H1 (cell line): ENCODE measurements at regions not wholly inside any gene's neighbourhood (a gene's known extent, or its start where the extent isn't known, plus 50 kb on each side); places are given as distances from the start of the nearest gene placed in this dataset.
"Not testable (repeated sequence)": the region's sequence is repeated elsewhere in the genome, so short reads cannot be mapped to it uniquely, and the experiment has no call there.

Experiments used
- CTCF ChIA-PET: fragments of 300-600 bp; sonication (Branson Sonifier 250); formaldehyde crosslinking; loops from one replicate; lab custom pipeline; 2021; ENCODE audit not compliant: partially characterized antibody; lab: Charles Lee
- POLR2A ChIA-PET: fragments of 300-600 bp; sonication (Branson Sonifier 250); formaldehyde crosslinking; loops from one replicate; lab custom pipeline; 2021; ENCODE audit warnings: inconsistent platforms; ENCODE audit not compliant: partially characterized antibody; lab: Charles Lee
- DNase-seq, 2 experiments: peaks; one replicate each; pipeline versions ENCODE4 v3.0.0 to v3.0.0-alpha.2; 2010 to 2022; ENCODE audit warnings: low spot score in 2 of 2, low read depth in 1 of 2, mixed read lengths in 1 of 2
- FAIRE-seq: peaks from 2 replicates; lab custom pipeline; 2011; peaks lifted over from hg19 to GRCh38; lab: Jason Lieb, UNC
- H2AFZ ChIP-seq: 2 replicates; pipeline ENCODE4 v1.8.1; 2012; ENCODE audit warnings: low read length, inconsistent platforms
- H2AK5ac ChIP-seq: 2 replicates; pipeline ENCODE4 v1.6.1; 2013; ENCODE audit warnings: low read depth, low read length
- H2BK120ac ChIP-seq: replicated peaks from 2 replicates; pipeline ENCODE3; 2013; ENCODE audit warnings: low read depth, low read length, inconsistent platforms
- H2BK12ac ChIP-seq: 2 replicates; pipeline ENCODE4 v1.6.1; 2013; ENCODE audit warnings: low read depth, low read length
- H2BK15ac ChIP-seq: 2 replicates; pipeline ENCODE4 v1.6.1; 2013; ENCODE audit warnings: low read length
- H2BK20ac ChIP-seq: 2 replicates; pipeline ENCODE4 v1.6.1; 2013; ENCODE audit warnings: low read length
- H2BK5ac ChIP-seq: 2 replicates; pipeline ENCODE4 v1.6.1; 2013; ENCODE audit warnings: low read depth, low read length
- H3K14ac ChIP-seq: 2 replicates; pipeline ENCODE4 v1.6.1; 2013; ENCODE audit warnings: inconsistent platforms; ENCODE audit not compliant: insufficient read length
- H3K18ac ChIP-seq: 2 replicates; pipeline ENCODE4 v1.6.1; 2013; ENCODE audit warnings: low read length; ENCODE audit errors: extremely low read depth
- H3K23ac ChIP-seq: 2 replicates; pipeline ENCODE4 v1.6.1; 2013; ENCODE audit warnings: inconsistent platforms; ENCODE audit not compliant: insufficient read length
- H3K23me2 ChIP-seq: 2 replicates; pipeline ENCODE4 v1.6.1; 2013; ENCODE audit warnings: low read depth, low read length
- H3K27ac ChIP-seq: 2 replicates; pipeline ENCODE4 v1.6.1; 2011; ENCODE audit warnings: low read depth, low read length, inconsistent platforms
- H3K27me3 ChIP-seq, 4 experiments: replicated peaks in 1 of 4; 1 replicate in 1 of 4; 2 replicates in 3 of 4; pipeline versions ENCODE4 v1.6.1 to v1.8.1; 2011 to 2013; ENCODE audit warnings: low read length in 3 of 4, mild to moderate bottlenecking in 3 of 4, inconsistent platforms in 2 of 4, mixed read lengths in 2 of 4, moderate library complexity in 1 of 4; ENCODE audit not compliant: control insufficient read depth in 3 of 4, insufficient read depth in 3 of 4; ENCODE audit errors: extremely low read depth in 1 of 4
- H3K36me3 ChIP-seq, 4 experiments: 2 replicates each; pipeline versions ENCODE4 v1.6.1 to v1.8.1; 2011 to 2013; ENCODE audit warnings: mild to moderate bottlenecking in 4 of 4, low read length in 3 of 4, moderate library complexity in 2 of 4, control low read depth in 1 of 4, inconsistent platforms in 1 of 4; ENCODE audit not compliant: insufficient read depth in 4 of 4, control insufficient read depth in 2 of 4
- H3K4ac ChIP-seq: replicated peaks from 2 replicates; pipeline ENCODE3; 2013; ENCODE audit warnings: low read length, low read depth, mixed read lengths, inconsistent platforms; ENCODE audit not compliant: insufficient read length
- H3K4me1 ChIP-seq, 4 experiments: replicated peaks in 1 of 4; 1 replicate in 1 of 4; 2 replicates in 3 of 4; pipeline versions ENCODE4 v1.6.1 to v1.8.1; 2011 to 2013; ENCODE audit warnings: low read length in 3 of 4, inconsistent platforms in 2 of 4, mixed read lengths in 1 of 4; ENCODE audit not compliant: insufficient read depth in 4 of 4, control insufficient read depth in 3 of 4
- H3K4me2 ChIP-seq, 2 experiments: 2 replicates each; pipeline versions ENCODE4 v1.6.1 to v1.8.1; 2011 to 2013; ENCODE audit warnings: low read depth in 2 of 2, low read length in 2 of 2, control low read depth in 1 of 2, inconsistent platforms in 1 of 2, mild to moderate bottlenecking in 1 of 2; ENCODE audit not compliant: insufficient read depth in 1 of 2
- H3K4me3 ChIP-seq, 4 experiments: fragments of 200-600, 300-600 bp in 1 of 4; sonication (generic), shearing (Covaris generic), sonication (Bioruptor Twin) in 1 of 4; 2 replicates each; pipeline versions ENCODE4 v1.5.1 to v1.8.1; 2011 to 2016; ENCODE audit warnings: low read length in 4 of 4, low read depth in 3 of 4, control low read depth in 2 of 4, inconsistent platforms in 2 of 4, mild to moderate bottlenecking in 2 of 4, mixed read lengths in 1 of 4, moderate library complexity in 1 of 4; ENCODE audit not compliant: insufficient read depth in 2 of 4; ENCODE audit errors: extremely low read depth in 1 of 4
- H3K56ac ChIP-seq: replicated peaks from 2 replicates; pipeline ENCODE3; 2013; ENCODE audit warnings: low read depth, mild to moderate bottlenecking, mixed read lengths, low read length, inconsistent platforms; ENCODE audit not compliant: insufficient read length
- H3K79me1 ChIP-seq: 2 replicates; pipeline ENCODE4 v1.6.1; 2013; ENCODE audit warnings: low read depth, low read length, control low read depth
- H3K79me2 ChIP-seq, 2 experiments: 2 replicates each; pipeline versions ENCODE4 v1.6.1 to v1.8.1; 2012 to 2013; ENCODE audit warnings: low read length in 2 of 2, mild to moderate bottlenecking in 2 of 2, inconsistent platforms in 1 of 2; ENCODE audit not compliant: insufficient read depth in 2 of 2, control insufficient read depth in 1 of 2
- H3K9ac ChIP-seq, 4 experiments: replicated peaks in 1 of 4; 1 replicate in 1 of 4; 2 replicates in 3 of 4; pipeline versions ENCODE4 v1.6.1 to v1.8.1; 2011 to 2013; ENCODE audit warnings: low read depth in 3 of 4, low read length in 3 of 4, control low read depth in 2 of 4, mild to moderate bottlenecking in 2 of 4, moderate library complexity in 2 of 4, inconsistent platforms in 1 of 4; ENCODE audit errors: extremely low read depth in 1 of 4
- H3K9me3 ChIP-seq, 2 experiments: 2 replicates each; pipeline versions ENCODE4 v1.6.1 to v1.8.1; 2012 to 2013; ENCODE audit warnings: mild to moderate bottlenecking in 2 of 2, moderate library complexity in 2 of 2, control low read depth in 1 of 2, inconsistent platforms in 1 of 2, low read depth in 1 of 2, low read length in 1 of 2, mixed read lengths in 1 of 2; ENCODE audit not compliant: insufficient read depth in 2 of 2
- H4K20me1 ChIP-seq, 2 experiments: replicated peaks in 1 of 2; 2 replicates each; pipeline versions ENCODE3 to v1.8.1; 2011 to 2013; ENCODE audit warnings: inconsistent platforms in 2 of 2, low read length in 2 of 2, mild to moderate bottlenecking in 1 of 2; ENCODE audit not compliant: insufficient read depth in 2 of 2, control insufficient read depth in 1 of 2
- H4K5ac ChIP-seq: 2 replicates; pipeline ENCODE4 v1.6.1; 2013; ENCODE audit warnings: low read length, low read depth, mixed read lengths, inconsistent platforms; ENCODE audit not compliant: insufficient read length
- H4K8ac ChIP-seq: 2 replicates; pipeline ENCODE4 v1.8.0; 2013; ENCODE audit warnings: mild to moderate bottlenecking, moderate library complexity, low read length, inconsistent platforms; ENCODE audit not compliant: insufficient read depth; ENCODE audit errors: extremely low read depth
- H4K91ac ChIP-seq: replicated peaks from 2 replicates; pipeline ENCODE3; 2013; ENCODE audit warnings: low read length, mixed read lengths, inconsistent platforms; ENCODE audit not compliant: insufficient read length
- WGBS, 2 experiments: shearing (Covaris generic) in 1 of 2; methylation state at CpG; one replicate each; pipeline versions ENCODE4 v1.1.6 to v1.1.7; 2013 to 2015; ENCODE audit warnings: low lambda C conversion rate in 2 of 2, mixed read lengths in 2 of 2, inconsistent platforms in 1 of 2, low coverage in 1 of 2, missing lambda C conversion rate in 1 of 2; ENCODE audit not compliant: insufficient replicate concordance in 2 of 2, insufficient coverage in 1 of 2, insufficient read length in 1 of 2; ENCODE audit errors: extremely low coverage in 1 of 2, missing lambda C conversion rate in 1 of 2; 5-methylcytosine and 5-hydroxymethylcytosine counted together

- CTCF ChIA-PET, H4K91ac ChIP-seq, H3K4ac ChIP-seq, H2BK12ac ChIP-seq, H3K79me2 ChIP-seq, H4K8ac ChIP-seq, H3K23me2 ChIP-seq, H3K79me1 ChIP-seq, H3K56ac ChIP-seq, H3K9ac ChIP-seq, H3K14ac ChIP-seq, H3K9me3 ChIP-seq, H3K4me3 ChIP-seq, POLR2A ChIA-PET, H3K4me2 ChIP-seq, H2BK5ac ChIP-seq, H2BK15ac ChIP-seq, H3K27ac ChIP-seq, H3K4me1 ChIP-seq, H3K27me3 ChIP-seq, H3K18ac ChIP-seq, H2AFZ ChIP-seq, H4K20me1 ChIP-seq, FAIRE-seq, H3K23ac ChIP-seq, H2BK120ac ChIP-seq, H3K36me3 ChIP-seq, DNase-seq, H2BK20ac ChIP-seq, H2AK5ac ChIP-seq, H4K5ac ChIP-seq: not testable (repeated sequence)
- WGBS, 2 experiments: no CpG with 5 or more reads among the region's 1 CpG
These were observed 468.4 kb downstream of the CPXCR1 start for GRCh38 chrX:89215447-89215787.
